NCI-H446 (cell line): ENCODE measurements at regions not wholly inside any gene's neighbourhood (a gene's known extent, or its start where the extent isn't known, plus 50 kb on each side); places are given as distances from the start of the nearest gene placed in this dataset.
"Not testable (repeated sequence)": the region's sequence is repeated elsewhere in the genome, so short reads cannot be mapped to it uniquely, and the experiment has no call there.

ENCODE experiments used
- DNase-seq, 2 experiments: peaks; one replicate each; lab custom pipeline; 2025; lab: John Stamatoyannopoulos, UW

DNA sequence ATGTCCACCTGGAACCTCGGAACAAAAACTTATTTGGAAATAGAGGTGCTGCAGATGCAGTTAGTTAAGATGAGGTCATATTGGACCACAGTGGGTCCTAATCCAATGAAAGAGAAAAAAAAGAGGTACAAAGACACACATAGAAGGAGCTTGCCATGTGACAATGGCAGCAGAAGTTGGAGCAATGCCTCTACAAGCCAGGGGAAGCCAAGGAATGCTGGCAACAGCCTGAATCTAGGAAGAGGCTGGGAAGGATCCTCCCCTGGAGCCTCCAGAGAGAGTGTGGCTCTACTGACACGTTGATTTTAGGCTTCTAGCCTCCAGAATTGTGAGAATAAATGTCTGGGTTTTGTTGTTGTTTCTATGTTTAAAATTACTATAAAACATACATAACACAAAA lies 521.8 kb upstream of the CCDC196 start:
- peak in 1 of 2 experiments; percentile 13 for DNase-seq

DNA sequence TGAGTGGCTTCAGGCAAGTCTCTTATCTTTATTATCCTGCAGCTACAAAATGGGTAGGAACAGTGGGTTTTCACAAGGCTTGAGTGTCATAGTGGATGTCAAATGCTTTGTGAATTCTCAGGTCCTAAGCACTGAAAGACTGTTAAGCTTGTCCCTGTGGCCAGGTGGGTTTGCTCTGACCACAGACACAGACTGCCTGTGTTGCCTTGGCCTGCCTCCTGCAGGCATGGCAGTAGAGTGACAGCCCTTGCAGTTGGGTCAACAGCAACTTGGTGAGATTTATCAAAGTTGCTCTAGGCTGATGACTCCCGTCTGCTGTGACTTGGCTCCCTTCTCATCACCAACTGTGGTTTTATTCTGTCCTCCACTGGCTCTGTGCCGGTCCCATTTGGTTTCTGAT lies 520.0 kb upstream of the CCDC196 start:
- DNase-seq: no peak

DNA sequence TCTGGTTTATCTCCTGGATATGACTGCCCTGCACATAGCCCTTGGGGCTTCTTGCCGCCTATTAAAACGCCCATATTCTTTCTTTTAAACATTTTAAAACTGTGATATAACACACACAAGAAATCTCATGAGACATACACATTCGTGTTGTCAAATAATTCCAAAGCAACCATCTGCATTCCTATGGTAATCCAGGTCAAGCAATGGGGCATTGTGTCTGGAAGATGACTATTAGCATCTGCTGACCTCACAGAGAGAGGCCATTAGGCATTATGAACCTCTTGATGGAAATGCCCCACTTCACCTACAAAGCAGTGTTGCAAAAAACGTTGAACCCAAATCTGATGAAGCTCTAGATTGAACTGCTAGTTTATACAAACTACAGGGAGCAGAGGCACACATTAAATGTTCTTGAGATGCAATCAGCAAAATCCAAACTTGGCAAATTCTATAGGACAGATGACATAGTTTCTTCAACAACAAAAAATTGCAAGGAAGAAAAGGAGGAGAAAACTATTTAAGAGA lies 513.8 kb upstream of the CCDC196 start:
- no peak for DNase-seq

DNA sequence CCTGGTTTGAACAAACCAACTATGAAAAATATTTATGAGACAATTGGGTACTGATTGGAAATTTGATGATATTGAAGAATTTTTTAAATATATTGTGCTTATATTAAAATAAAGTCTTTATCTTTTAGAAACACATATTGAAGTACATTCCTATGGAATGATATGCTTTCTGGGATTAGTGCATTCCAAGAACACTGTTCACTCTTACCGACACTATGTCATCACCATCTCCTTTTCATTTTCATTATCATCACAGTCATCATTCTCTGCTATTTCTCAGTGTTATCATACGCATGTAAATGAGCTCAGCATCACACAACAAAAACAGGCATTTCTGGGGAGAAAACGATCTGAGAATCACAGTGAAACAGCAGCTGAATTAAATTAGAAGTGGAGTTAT lies 513.3 kb upstream of the CCDC196 start:
- no peak for DNase-seq

DNA sequence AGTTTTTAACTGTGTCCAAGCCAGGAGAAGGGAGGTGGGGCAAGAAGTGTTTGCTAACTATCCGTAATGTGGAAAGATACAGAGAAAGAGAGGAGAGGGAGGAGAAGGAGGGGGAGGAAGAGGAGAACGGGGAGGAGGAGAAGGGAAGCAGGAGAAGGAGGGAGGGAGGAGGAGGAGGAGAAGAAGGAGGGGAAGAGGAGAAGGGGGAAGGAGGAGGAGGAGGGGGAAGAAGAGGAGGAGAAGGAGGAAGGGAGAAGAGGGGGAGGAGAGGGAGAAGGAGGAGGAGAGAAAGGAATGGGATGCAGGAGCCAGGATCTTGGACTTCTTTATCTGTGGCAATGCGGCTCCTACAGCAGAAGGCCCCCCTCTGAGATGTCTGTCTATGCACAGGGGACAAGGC lies 510.3 kb upstream of the CCDC196 start:
- DNase-seq: no peak

DNA sequence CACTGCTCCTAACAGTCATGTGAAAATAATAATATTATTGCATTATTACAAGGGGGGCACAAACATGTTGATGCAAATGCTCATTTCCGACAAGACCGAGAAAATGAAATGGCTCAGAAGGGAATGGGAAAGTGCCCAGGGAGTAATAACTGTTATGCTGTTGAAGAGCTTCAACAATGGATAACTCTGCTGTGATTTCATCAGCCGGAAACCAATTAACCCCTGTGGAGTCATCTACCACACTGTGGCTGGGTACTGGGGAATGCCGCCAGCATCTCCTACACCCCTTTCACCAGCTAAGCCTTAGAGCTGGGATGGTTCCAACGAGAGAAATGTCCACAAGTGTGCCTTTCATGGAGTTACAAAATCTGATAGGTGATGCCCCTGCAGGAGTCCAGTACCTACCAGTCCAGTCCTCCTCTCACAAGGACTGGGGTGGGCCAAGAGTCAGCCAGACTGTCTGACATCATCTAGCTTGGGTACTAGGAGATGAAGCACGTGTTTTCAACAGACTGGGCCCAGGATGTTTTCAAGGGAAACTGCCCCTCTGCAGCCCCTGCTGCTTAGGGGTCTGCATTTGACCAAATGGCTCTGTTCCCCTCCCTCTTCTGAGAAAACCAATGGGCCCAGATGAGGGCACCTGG lies 509.3 kb upstream of the CCDC196 start:
- DNase-seq: no peak

DNA sequence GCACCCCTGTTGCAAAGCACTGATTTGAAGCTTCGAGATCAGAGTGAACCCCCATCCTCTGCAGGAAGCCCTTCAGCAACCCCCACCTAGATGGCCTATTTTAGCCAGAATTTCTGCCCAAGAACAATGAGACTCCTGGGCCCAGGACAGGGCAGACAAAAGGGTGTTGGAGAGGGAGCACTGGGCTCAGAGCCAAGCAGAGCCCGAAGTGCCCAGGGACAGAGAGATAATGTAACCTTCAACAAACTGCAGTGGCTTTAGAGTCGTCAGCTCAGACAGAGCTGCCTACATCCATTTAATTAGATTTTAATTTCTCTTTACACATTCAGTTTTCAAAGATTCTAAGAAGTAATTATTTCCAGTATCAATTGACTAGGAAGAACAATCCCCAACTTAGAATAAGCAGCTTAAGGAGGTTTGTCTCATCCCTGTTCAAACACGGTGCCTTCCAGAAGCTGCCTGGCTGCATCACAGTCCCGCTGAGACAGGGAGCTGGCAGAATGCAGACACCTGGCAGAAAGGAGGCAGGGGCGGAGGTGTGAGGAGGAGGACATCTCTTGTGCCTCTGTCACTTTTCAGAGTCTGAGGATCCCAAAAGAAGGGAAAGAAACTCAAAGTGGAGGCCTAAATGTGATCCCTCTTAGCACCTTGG lies 504.9 kb upstream of the CCDC196 start:
- no peak for DNase-seq

DNA sequence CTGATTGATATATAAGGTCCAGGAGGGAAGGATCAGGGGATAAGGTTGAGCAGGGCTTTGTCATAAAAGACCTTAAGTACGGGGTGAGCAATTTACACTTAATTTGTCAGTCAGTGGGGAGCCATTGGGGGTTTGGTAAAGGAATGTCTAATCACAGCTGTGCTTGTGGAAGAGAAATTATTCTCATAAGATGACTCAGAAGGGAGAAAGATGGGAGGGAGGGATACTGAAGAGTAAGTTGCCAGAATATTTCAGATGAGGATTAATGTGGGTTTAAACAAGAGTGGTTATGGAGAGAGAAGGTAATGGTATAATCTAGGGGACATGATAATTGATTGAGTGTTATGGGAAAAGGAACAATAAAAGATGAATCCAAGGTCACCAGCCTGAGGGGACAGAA lies 500.1 kb upstream of the CCDC196 start:
- DNase-seq: no peak

DNA sequence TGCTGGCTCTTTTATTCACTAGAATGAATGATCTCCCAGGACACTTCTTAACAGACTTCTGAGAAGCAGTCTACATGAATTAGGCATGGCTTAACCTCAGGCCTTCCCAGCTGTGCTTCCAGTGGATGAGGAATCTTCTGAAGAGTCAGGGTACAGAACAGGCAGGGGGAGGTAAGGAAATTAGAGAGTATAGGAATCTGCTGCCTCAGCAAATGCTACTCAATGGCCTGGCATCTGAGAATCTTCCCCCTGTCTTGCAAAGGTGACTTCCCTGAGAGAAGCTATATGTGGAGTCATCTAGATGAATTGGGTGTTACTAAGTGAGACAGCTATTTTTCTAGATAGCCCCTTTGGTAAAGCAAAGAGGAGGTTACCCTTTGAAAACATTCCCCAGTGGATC lies 496.2 kb upstream of the CCDC196 start:
- no peak for DNase-seq

DNA sequence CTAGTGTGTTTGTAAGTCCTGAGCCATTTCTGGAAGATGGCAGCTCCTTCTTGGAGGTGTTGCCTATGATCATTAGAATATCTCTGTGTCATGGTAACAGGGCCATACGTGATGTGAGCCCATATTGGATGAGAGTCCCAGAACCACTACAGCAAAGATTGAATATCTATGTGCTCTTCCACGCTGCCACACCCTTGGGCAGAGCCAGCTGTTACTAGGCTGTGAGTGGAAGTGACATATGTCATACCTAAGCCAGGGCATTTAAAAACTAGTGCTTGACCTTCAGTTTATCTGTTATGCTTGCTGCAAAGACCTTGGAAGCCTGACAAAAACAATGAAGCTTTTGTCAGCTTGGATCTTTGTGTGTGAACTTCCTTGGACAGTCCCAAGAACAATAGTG lies 495.1 kb upstream of the CCDC196 start:
- DNase-seq: no peak

DNA sequence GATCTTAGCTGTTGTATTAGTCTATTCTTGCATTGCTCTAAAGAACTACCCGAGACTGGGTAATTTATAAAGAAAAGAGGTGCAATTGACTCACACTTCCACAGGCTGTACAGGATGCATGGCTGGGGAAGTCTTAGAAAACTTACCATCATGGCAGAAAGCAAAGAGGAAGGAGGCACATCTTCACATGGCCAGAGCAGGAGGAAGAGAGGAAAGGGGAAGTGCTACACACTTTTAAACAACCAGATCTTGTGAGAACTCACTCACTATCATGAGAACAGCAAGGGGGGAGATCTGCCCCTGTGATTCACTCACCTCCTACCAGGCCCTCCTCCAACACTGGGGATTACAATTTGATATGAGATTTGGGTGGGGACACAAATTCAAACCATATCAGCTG lies 494.2 kb upstream of the CCDC196 start:
- not testable (repeated sequence) for DNase-seq

DNA sequence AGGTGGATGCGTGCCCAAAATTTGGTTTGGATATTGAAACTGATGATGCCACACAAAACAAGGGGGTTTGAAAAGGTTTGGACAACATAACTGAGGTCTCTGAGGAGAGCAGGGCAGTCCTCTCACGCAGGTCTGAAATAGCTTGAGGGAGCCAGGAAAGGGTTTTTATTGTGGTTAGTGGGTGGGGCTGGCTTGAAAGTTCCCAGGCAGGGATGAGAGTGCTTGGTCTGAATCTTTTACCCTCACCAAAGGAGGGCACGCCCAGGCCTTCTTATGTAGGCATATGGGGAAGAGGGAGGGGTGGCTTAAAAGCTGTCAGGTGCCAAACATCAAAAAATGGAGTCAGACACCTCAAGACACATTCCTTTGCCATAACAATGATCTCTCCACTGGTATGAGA lies 493.1 kb upstream of the CCDC196 start:
- no peak for DNase-seq

DNA sequence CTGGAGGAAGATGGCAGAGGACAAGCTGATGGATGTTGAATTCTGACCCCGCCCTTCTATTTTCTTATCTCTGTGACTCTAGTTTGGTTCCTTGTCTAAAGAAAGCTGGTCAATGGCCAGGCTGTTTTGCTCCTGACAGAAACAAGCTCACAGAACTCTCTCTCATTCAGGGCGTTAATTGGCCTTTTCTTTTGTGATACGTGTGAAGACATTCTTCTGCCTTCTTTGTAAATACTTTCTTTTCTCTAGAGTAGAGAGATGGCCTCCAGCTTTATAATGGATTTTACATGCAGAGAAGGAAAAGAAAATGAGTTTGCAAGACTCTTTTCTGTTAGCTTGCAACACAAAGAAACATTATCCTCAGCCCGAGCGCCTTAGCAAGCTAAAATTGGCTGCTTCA lies 492.2 kb upstream of the CCDC196 start:
- no peak for DNase-seq

DNA sequence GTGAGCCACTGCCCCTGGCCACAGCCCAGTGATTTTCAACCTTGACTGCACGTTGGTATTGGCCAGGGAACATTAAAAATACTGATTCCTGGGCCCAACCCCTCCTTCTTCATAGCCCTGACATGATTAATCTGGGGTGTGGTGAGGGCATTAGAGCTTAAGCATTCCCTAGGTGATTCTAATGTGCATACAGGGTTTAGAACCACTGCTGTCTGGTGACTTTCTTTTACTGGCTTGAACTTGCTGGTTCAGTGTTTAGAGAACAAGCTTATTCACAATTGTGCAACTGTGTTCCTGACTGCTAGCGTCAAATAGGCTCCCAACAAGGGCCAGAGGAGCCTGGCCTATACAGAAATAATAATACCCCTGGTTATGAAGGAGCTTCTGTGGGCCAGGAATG lies 488.8 kb upstream of the CCDC196 start:
- no peak for DNase-seq

DNA sequence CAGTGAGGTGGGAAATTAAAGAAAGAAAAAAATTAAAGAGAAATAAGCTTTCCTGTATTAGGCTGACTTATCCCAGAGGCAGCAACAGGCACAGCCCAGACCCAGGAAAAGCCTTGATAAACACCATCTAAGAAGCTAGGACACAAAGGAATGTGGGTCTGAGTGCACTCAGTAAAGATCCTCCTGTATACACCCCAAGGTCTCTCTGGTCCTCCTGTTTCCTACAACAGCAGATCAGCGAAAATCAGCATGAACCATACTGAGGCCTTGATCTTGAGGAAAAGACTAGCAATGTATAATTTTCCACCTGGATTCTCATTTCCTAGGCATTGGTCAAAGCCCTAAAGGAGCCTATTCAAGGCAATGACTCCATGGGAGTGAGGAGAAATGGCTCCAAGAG lies 486.3 kb upstream of the CCDC196 start:
- no peak for DNase-seq

DNA sequence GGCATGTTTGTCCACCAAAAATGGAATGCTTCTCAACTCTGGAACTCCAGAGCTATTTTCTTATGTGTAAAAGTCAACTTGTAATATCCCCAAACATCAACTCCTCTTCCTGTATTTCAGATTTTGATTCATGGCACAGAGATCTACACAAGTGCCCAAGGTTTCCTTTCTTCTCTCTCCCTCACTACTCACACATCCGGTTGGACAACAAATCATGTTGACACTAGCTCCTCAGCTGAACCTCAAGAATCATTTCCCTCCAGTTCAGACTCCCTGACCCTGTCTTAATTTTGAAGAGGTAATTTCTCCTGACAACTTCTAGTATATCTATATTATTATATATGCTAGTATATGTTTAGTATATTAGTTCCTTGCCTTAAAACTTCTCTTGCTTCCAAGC lies 485.4 kb upstream of the CCDC196 start:
- DNase-seq: no peak

DNA sequence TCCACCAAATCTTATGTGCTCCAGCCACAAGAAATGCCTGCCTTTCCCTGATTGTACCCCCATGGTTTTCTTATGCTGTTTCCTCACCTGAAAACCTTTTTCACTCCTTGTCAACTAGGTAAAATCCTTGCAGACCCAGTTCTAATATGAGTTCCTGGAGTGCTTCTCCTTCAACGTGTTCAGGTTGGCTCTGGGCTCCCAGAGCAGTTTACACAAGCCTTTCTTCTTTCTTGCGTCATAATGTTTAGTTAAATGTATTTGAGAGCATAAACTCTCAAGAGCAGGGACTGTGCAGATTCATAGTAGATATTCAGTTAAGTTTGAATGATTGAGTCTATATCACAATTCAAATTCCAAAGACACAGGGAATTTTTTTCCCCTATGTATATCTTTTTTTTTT lies 484.8 kb upstream of the CCDC196 start:
- DNase-seq: no peak

DNA sequence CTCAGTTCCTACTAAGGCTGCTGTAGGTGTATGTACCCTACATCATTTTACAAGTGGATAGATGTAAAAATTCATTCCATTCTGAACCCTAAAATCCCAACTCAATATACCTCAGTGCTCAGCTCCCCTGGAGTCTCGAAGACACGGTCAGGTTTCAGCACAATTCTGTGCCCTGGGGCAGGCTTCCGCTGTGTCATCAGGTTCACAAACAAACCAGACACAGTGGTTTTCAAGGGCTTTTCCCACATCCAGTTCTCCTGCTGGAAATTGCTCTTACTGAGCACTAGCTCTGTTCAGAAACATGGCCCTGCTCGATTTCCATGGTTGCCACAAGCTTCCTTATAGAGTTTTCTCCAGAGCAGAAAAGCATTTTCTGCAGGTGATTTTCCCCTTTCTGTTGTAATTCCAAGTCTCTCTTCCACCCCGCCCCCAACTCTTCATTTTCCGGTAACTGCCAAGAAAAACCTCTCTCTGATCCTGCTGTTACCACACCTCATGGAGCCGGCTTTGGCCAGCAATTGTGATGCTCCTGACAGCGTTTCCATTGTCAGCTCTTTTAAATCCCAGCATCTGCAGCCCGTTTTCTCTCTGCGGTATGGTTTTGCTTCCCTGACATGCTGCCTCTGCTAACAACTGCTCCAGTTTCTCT lies 483.0 kb upstream of the CCDC196 start:
- DNase-seq: no peak

DNA sequence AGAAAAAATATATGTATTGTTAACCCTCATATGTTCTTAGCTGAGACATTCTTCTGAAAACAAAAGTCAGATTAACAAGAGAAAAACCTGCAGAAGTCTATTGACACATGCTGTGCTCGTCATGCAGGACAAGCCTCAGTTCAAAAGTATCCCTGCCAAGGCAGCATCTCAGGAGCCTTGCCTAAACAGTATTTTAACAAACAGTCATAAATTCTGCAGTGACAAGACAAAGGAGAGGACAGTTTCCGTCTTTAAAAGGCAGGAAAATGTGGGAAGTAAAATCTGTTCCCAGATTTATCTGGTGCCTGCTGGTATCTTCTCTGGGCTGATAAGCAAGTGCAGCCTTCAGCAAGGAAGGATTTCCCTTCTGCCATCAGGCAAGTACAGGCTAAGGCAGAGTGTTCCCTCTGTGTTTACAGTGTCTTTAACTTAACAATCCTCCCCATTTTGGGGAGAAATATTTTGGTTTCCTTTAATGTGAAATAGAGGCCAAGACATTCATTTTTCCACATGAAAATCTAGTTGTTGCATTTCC lies 480.2 kb upstream of the CCDC196 start:
- no peak for DNase-seq

DNA sequence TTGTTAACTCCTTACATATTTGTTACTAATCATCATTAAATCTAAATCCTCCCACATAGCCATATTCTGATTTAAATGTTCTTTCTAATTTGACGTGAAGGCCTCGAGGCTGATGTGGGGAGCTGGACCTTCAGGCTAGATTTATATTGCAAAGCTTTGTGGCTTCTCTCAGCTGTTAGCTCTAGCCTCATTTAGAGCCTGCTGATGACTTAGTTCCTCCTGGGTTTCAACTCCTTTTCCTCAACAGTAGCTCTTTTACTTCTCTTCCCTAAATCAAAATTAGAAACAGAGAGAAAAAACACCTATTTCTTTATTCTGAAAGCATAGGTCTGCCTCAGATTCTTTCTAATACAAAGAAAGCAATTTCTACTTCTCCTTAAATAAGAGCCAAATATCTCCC lies 477.5 kb upstream of the CCDC196 start:
- no peak for DNase-seq

DNA sequence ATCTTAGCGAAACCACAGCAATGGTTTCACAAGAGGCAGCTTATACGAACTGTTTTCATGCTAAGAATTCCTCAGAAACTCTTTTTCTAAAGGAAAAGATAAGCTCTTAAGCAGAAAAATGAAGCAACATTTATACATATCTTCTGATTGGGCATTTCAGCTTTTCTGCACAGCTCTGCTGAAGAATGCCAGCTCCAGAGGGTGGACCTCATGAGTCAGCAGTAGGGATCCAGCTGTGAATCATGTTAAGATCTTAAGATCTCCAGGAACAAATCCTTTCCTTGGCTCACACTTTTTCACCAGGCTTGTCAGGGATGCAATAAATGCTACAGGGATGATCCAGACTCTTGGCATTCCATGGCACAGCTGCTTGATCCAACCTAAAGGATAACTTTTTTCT lies 477.1 kb upstream of the CCDC196 start:
- DNase-seq: no peak

DNA sequence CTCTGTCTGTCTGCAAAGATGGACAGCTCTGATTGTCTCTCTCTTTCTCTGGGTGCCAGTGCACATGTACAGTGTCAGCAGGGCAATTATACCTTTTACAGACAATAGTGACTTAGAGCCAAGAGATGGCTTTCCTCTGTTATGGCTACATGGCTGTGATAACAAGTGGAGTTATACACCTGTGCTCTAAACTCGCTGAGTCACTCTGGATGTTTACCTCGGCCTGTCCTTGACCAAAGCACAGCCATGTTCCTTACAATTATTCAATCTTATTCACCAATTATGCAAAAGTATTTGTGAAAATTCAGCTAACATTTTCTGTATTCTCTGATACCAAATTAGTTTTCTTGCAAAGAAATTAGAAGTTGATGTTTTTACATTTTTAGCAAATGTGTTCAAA lies 475.5 kb upstream of the CCDC196 start:
- no peak for DNase-seq

DNA sequence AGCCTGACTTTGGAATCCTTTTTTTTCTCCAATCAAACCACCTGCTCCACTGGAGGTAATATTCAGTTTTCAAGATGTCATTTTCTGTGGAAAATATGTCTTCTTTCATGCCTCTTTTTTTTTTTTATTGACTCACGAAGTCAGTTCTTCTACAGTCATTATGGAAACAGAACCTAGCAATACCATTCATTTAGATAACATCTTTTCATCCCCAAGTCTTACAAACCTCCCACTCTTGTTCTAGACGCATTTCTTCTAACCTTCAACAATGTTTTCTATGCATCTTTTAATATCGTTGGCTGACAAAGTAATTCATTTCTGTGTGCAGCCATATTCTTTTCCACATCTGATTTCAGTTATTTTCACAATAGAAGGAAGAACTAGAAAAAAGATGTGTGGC lies 474.3 kb upstream of the CCDC196 start:
- no peak for DNase-seq
